Activated CD4-positive, alpha-beta T cell treated with anti-CD3 and anti-CD28 coated beads for 48 hours (primary cell): ENCODE measurements at regions not wholly inside any gene's neighbourhood (a gene's known extent, or its start where the extent isn't known, plus 50 kb on each side); places are given as distances from the start of the nearest gene placed in this dataset.

Source experiments
- DNase-seq: peaks from one replicate; pipeline ENCODE4 v3.0.0-alpha.2; 2020

DNA sequence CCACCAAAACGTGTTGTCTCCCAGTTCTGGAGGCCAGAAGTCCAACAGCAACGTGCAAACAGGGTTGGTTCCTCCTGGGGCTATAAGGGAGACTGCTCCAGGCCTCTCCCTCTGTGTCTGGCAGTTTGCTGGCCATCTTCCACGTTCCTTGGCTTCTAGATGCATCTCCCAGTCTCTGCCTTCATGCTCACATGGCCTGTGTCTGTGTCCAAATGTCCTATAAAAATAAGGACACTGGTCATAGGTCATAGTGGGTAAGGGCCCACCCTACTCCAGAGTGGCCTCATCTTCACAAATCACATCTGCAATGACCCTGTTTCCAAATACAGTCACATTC is 69.4 kb upstream of the TAF1B start:
- DNase-seq = no peak

DNA sequence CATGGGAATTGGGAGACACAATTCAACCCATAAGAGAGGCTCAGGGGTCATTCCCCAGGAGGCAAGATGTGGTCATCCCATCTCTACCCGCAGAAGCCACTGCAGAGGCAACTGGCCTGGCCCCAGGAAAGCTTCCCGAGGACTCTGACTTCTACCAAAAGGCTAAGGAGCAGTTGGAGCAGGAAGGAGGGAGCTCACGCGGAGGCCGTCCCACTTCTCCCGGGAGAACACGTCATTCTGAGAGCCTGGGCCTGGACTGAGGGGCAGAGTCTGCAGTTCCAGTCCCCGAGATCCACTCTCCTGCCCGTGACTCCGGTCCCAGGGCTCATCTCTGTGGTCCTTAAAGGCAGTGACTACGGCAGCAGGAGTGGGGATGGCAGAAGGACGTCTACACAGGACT is 69.0 kb upstream of the TAF1B start:
- DNase-seq = no peak

DNA sequence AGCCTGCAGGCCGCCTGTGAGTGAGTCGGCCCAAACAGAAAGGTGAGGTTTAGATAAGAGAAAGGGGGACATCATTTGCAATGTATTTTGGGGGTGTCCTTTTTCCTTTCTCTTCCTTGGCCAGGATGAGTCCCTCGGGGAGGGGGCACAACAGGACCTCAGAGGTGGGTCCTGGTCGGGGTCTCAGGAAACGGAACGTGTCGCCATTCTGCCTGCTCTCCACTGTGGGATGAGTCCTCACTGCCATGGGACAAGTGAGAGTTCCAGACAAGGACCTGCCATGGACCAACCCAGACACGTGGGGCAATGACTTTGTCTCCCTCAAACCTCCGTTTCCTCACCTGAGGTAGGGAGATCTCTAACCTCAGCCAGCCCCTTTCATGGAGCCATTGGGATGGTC is 67.9 kb upstream of the TAF1B start:
- no peak for DNase-seq

GRCh38 chr2:9775999-9776712 is 67.1 kb upstream of the TAF1B start:
- no peak for DNase-seq

- DNase-seq = no peak
Measured at GRCh38 chr2:9777081-9777480, 66.2 kb upstream of the TAF1B start.

- DNase-seq = peak; percentile 53
Measured at GRCh38 chr2:9778012-9778411, 65.3 kb upstream of the TAF1B start.

- DNase-seq = no peak
Measured at GRCh38 chr2:9778471-9779316, 64.6 kb upstream of the TAF1B start.

- DNase-seq = peak; percentile 64
Measured at GRCh38 chr2:9779596-9780264, 63.5 kb upstream of the TAF1B start.

DNA sequence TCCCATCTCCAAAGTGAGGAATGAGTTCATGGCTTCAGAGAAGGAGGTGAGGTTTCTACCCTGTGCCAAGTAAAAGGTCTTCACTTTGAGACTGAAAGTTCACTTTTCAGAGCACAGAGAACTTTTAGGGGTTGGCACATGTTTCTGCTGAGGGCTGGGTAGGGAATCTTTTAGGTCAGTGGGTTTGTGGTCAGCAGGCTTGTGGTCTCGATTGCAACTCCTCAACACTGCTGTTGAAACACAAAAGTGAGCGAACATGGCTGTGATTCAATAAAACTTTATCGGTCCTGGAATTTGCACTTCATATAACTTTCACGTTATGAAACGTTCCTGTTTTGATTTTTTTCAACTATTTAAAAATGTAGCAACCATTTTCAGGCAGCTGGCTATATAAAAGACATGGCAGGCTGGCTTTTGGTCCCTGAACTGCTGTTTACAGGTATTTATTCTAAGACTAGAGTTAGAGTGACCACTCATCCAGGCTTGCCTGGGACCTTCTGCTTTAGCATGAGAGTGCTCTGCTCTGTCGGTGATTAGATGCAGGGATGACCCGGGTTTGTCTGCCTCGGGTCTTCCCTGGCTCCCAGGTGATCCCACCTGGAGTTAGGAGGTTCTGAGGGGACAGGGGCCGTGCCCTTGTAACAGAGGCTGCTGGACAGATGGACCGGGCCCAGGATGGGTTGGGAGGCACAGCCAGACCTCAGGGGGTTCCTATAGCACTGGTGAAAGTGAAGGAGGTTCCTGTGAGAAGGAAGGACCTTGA is 62.7 kb upstream of the TAF1B start:
- peak; percentile 53 for DNase-seq

DNA sequence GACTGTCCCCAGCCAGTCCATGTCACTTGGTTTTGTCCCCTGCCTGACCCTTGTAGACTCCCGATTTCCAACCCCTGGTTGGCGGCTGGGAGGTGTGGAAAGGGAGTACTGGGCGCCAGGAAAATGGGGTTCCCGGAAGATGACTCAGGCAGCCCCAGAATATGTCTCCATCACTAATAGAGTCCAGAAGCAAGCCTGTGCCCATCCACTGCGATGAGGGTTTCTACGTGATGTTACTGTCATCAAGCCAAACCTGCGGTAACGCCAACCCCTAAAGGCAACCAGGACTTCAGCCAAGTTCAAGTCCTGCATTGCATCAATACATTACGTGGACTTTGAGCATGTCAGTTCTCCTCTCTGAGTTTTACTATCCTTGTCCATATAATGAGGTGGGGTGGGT is 62.0 kb upstream of the TAF1B start:
- DNase-seq = no peak

GRCh38 chr2:9782197-9782719 is 61.0 kb upstream of the TAF1B start:
- peak; percentile 82 for DNase-seq

- no peak for DNase-seq
Measured at GRCh38 chr2:9789371-9789770, 53.9 kb upstream of the TAF1B start.

DNA sequence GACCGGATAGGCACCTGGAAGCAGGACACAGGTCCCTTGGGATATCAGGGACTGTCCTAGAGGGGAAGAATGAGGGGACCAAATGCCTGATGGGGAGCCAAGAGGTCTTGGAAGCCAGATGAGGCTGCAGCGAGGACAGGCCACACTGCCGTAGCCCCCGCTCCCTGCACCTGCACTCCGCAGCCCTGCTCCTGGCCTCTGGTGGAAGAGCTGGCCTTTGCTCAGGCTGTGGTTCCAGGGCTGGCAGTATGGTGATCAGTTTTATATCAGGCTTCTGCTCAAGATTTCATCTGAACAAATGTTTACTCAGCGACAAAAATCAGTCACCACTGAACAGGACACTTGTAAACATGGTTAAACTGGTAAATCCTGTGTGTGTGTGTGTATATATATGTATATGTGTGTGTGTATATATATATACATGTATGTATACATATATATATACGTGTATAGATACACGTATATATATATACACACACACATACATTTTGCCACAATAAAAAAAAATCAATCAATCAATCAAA is 52.5 kb upstream of the TAF1B start:
- DNase-seq = no peak

- DNase-seq = no peak
Measured at GRCh38 chr2:9791711-9792110, 51.6 kb upstream of the TAF1B start.

DNA sequence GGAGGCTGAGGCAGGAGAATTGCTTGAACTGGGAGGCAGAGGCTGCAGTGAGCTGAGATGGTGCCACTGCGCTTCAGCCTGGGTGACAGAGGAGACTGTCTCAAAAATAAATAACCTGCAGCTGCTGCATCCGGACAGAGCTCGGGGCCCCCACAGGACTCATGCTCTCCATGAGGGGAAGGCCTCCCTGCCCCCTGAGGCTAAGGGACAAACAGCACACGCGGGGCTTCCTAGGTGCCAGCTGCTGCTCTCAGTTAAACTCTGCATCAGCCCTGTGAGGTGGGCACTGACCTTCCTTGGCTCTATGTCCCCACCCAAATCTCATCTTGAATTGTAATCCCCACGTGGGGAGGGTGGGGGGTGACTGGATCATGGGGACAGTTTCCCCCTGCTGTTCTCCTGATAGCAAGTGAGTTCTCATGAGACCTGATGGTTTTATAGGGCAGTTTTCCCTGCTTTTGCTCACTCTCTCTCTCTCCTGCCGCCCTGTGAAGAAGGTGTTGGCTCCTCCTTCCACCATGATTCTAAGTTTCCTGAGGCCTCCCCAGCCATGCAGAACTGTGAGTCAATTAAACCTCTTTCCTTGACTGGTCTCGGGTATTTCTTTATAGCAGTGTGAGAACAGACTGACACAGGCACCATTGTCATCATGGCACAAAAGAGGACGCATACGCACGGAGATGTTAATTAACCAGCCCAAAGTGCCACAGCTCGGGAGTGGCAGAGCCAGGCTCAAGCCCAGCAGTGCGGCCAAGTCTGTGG is 49.9 kb upstream of the TAF1B start:
- DNase-seq = no peak
